IPS-15b (cell line): ENCODE measurements at regions not wholly inside any gene's neighbourhood (a gene's known extent, or its start where the extent isn't known, plus 50 kb on each side); places are given as distances from the start of the nearest gene placed in this dataset.

Experiments used
- H3K27me3 ChIP-seq: one replicate; pipeline ENCODE4 v1.6.1; 2013; ENCODE audit warnings: low read length; ENCODE audit not compliant: control insufficient read depth, insufficient read depth
- H3K36me3 ChIP-seq: one replicate; pipeline ENCODE4 v1.6.1; 2013; ENCODE audit warnings: low read length; ENCODE audit not compliant: control insufficient read depth, insufficient read depth
- H3K4me1 ChIP-seq: one replicate; pipeline ENCODE4 v1.6.1; 2013; ENCODE audit warnings: mild to moderate bottlenecking, low read length; ENCODE audit not compliant: control insufficient read depth, insufficient read depth
- H3K4me3 ChIP-seq: one replicate; pipeline ENCODE4 v1.5.1; 2013; ENCODE audit warnings: low read depth, low read length
- H3K9ac ChIP-seq: one replicate; pipeline ENCODE4 v1.6.1; 2013; ENCODE audit warnings: low read depth, mild to moderate bottlenecking, low read length
- H3K9me3 ChIP-seq: one replicate; pipeline ENCODE4 v1.6.1; 2013; ENCODE audit warnings: mild to moderate bottlenecking, low read length; ENCODE audit not compliant: control insufficient read depth, insufficient read depth

DNA sequence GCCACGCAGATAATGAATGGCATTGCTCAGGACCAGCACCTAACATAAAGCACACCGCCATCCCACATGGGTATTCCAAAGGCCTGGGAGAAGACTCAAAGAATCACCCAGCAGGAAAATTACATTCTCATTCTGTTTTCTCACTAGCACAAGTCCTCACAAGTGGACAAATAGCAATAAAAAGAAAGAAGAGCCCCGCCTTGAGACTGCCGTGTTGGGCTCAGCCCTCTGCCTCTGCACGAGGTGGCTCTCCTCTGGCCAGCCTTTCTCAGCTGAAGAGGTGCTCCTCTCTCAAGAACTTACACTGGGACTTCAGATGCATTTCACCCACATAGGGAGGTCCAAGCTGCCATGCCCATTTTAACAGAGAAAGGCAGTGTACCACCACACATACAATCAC, 207.5 kb downstream of the SPTSSA start:
- no peaks in the 10 kb centered on the region for H3K27me3 ChIP-seq
- H3K36me3 ChIP-seq: no peaks in the 10 kb centered on the region
- no peak overlapping the region for H3K4me3 ChIP-seq
- H3K4me1 ChIP-seq: no peaks in the 10 kb centered on the region
- no peak overlapping the region for H3K9ac ChIP-seq
- H3K9me3 ChIP-seq: no peaks in the 10 kb centered on the region

DNA sequence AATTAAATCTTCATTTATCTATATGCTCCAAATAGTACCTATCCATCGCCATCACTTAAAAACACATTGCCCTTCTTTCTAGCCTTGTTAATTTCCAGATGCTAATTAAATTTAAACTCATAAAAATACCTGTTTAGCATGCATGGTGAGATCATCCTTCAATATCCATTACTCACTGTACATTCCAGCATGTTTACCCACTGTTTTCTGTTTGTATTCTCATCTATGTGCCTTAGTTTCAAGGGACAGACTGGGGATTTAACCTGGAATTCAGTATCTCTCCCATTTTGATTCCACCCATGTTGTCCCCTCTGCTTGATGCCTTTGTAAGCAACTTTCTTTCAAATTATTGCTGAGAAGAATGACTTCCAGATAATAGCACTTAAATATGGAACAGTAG, 208.0 kb downstream of the SPTSSA start:
- no peaks in the 10 kb centered on the region for H3K36me3 ChIP-seq
- no peaks in the 10 kb centered on the region for H3K9me3 ChIP-seq
- no peak overlapping the region for H3K9ac ChIP-seq
- no peaks in the 10 kb centered on the region for H3K4me1 ChIP-seq
- no peak overlapping the region for H3K4me3 ChIP-seq
- no peaks in the 10 kb centered on the region for H3K27me3 ChIP-seq

DNA sequence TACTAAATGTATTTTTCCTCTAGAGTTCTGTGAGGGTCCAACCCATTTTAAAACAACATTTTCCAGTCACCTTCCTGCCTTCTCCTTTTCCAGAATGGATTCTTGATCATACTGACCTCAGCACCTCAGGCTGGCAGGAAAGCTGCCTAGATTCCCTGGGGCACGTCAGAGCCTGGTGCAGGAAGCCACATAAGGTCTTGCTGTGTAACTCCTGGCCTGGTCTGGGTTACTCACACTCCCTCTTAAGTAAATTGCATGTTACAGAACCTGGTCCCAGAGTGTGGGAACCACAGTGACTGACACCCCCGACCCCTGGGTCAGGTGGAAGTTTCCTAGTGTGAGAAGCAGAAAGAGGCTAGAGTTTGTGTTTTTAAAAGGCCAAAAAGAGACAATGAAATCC, 209.8 kb downstream of the SPTSSA start:
- Histone ChIP-seq H3K4me1 (no peaks in the 10 kb centered on the region), H3K27me3 (no peaks in the 10 kb centered on the region), H3K36me3 (no peaks in the 10 kb centered on the region), H3K9me3 (no peaks in the 10 kb centered on the region), H3K4me3 (no peak overlapping the region), H3K9ac (no peak overlapping the region)

DNA sequence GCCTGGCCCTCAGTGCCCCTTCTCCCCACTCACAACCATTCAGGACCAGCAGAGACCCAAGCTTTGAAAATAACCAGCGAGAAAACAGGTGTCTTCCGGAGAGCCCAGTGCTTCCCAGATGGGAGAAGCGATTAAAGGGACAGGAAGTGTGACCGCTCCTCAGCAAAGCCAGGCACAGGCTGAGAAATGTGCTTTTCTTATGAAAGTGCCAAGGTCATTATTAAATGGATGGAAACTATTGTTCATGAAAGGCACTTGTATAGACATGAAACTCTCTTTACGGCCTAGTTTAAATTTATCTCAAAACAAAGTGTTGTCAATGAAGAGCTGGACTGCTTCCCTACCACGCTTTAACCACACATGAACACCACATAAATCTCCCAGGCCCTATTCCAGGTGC, 210.4 kb downstream of the SPTSSA start:
- no peaks in the 10 kb centered on the region for H3K27me3 ChIP-seq
- no peaks in the 10 kb centered on the region for H3K4me1 ChIP-seq
- no peaks in the 10 kb centered on the region for H3K9me3 ChIP-seq
- no peaks in the 10 kb centered on the region for H3K36me3 ChIP-seq
- H3K9ac ChIP-seq: no peak overlapping the region
- H3K4me3 ChIP-seq: no peak overlapping the region

DNA sequence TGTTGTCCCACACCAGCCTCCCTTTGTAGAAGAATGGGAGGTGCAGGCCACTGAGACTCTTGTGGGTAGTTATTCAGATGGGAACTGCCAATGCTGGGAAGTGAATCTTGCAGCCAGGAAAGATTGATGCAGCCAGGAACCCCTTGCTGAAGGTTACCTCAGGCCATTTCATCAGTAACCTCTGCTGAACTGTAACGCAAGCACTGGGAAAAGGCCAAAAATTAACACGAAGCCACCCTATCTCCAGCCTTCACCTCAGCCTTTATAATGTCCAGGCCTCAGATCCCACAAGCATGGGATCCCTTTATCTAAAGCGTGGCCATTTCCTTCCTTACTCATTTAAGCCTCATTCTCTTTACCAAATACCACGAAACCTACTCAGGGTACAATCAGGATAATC, 211.1 kb downstream of the SPTSSA start:
- Histone ChIP-seq H3K4me3 (no peak overlapping the region), H3K36me3 (no peaks in the 10 kb centered on the region), H3K27me3 (no peaks in the 10 kb centered on the region), H3K9ac (no peak overlapping the region), H3K4me1 (no peaks in the 10 kb centered on the region), H3K9me3 (no peaks in the 10 kb centered on the region)

DNA sequence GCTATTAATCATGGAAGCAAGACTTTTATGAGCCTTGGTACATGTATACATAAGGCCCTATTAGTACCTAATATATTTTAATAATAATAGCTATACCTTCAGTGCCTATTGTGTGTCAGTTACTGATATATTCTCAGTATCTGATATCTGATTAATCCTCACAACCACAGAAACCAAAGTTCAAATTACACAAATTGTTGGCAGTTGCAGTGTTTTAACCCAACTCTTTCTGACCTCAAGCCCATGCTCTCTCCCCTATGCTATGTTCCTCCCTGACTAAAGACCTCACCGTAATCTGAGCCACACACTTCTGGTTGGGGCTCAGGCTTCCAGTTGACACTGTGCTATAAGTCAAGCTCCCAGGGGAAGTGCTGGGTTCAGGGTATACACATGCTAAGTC, 214.4 kb downstream of the SPTSSA start:
- H3K4me3 ChIP-seq: no peak overlapping the region
- H3K9me3 ChIP-seq: no peaks in the 10 kb centered on the region
- H3K9ac ChIP-seq: no peak overlapping the region
- H3K4me1 ChIP-seq: no peaks in the 10 kb centered on the region
- no peaks in the 10 kb centered on the region for H3K36me3 ChIP-seq
- H3K27me3 ChIP-seq: no peaks in the 10 kb centered on the region

DNA sequence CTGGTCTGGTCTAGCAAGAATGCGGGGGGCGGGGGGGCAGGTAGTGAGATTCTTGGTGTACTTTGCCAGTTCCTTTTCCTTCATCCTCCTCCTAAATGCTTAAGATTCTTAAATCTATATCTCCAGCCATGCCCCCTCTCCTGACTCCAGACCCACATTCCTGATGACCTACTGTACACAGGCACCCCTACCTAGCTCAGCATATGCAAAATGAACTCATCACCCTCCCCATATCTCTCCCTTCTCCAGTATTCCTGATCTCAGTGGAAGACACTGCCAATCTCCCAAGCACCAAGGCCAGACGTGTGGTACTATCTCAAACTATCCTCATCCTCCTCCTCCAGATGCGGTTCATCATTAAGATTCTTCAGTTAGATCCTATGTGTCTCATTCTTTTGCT, 215.8 kb downstream of the SPTSSA start:
- no peak overlapping the region for H3K9ac ChIP-seq

DNA sequence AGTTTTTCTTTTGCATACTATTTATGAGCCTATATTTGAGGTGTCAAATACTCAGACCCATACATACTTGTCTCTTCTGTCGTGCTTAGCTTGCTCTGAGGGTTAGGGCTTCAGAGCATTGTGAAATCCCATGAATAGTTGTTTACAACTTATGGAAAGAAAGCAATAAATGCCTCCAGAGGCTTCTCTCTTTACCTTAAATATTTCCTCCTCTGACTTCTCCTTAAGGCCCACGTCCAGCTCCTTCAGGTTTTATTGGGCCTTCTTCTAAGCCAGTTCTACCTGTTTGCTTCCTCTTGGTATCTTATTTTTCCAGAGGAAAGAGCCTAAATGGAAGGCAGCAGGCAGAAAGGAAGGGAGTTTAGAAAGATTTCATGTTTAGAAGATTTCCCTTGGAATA, 218.6 kb downstream of the SPTSSA start:
- Histone ChIP-seq H3K27me3 (no peaks in the 10 kb centered on the region), H3K36me3 (no peaks in the 10 kb centered on the region), H3K9ac (no peak overlapping the region)

More for the DNA sequence above, 215.8 kb downstream of the SPTSSA start:
- H3K4me1 ChIP-seq: no peaks in the 10 kb centered on the region
- H3K4me3 ChIP-seq: no peak overlapping the region
- no peaks in the 10 kb centered on the region for H3K36me3 ChIP-seq
- H3K27me3 ChIP-seq: no peaks in the 10 kb centered on the region
- no peaks in the 10 kb centered on the region for H3K9me3 ChIP-seq

DNA sequence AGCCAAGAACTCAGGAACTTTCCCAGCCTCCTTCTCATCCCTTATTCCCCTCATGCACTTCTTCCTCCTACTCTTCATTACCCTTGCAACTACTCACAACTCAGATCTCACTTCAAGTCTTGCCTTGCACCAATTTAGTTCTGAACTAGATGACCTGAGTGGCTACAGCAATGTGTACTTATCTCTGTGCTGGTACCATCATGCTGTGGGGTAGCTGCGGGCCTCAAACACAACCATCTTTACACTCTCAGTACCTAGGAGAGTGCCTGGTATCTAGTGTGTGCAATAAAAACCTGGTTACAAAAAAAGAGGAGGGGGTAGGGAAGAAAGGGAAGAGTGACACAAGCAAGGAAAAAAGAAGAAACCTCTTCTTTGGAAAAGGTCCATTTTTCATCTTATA, 219.0 kb downstream of the SPTSSA start:
- H3K9me3 ChIP-seq: no peaks in the 10 kb centered on the region
- no peak overlapping the region for H3K4me3 ChIP-seq
- H3K36me3 ChIP-seq: no peaks in the 10 kb centered on the region
- no peaks in the 10 kb centered on the region for H3K4me1 ChIP-seq
- no peaks in the 10 kb centered on the region for H3K27me3 ChIP-seq
- H3K9ac ChIP-seq: no peak overlapping the region

More for the DNA sequence above, 218.6 kb downstream of the SPTSSA start:
- H3K9me3 ChIP-seq: no peaks in the 10 kb centered on the region
- H3K4me1 ChIP-seq: no peaks in the 10 kb centered on the region
- H3K4me3 ChIP-seq: no peak overlapping the region

DNA sequence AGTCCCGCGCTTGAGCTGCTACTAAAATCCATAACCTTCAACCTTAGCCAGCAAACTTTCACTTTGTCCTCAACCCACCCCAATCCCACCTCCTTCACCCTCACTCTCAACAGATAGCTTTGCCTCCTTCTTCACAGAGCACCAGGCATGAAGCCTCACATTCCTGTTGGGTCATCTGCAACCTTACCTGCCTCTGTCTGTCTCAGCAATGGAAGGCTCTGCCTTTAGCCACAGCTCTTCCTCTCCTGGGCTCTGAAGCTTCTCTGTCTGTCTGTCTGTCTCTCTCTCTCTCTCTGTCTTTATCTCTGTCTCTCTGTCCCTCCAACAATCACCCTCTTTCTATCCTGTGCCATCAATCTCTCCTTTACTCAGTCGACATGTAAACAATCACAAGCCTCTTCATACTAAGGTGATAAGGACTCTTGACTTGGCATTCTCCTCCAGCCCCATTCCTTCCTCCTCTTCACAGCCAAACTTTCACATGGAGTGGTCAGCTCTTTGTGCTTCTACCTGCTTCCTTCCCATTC, 220.8 kb downstream of the SPTSSA start:
- no peaks in the 10 kb centered on the region for H3K27me3 ChIP-seq

DNA sequence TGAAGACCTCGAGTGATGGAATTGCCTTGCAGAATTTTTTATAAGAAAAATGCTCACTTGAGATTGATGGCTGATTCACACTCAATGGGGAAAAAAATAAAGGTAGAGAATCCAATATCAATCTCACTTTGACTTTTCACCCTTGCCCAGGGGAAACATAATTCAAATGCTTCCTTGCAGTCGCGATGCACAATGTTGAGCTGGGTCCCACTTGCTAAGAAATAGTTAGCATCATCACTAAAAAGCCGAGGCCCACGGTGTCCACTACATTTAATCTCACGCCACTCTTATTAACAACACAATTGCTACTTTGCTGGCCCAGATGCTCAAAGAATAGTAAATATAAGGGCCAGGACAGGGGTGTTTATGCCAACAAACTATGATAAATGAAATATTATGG, 223.4 kb downstream of the SPTSSA start:
- no peaks in the 10 kb centered on the region for H3K36me3 ChIP-seq
- no peak overlapping the region for H3K4me3 ChIP-seq
- H3K27me3 ChIP-seq: no peaks in the 10 kb centered on the region
- no peak overlapping the region for H3K9ac ChIP-seq
- H3K4me1 ChIP-seq: no peaks in the 10 kb centered on the region
- no peaks in the 10 kb centered on the region for H3K9me3 ChIP-seq

More for the DNA sequence above, 220.8 kb downstream of the SPTSSA start:
- H3K36me3 ChIP-seq: no peaks in the 10 kb centered on the region
- no peaks in the 10 kb centered on the region for H3K4me1 ChIP-seq
- no peak overlapping the region for H3K4me3 ChIP-seq
- H3K9ac ChIP-seq: no peak overlapping the region
- H3K9me3 ChIP-seq: no peaks in the 10 kb centered on the region

DNA sequence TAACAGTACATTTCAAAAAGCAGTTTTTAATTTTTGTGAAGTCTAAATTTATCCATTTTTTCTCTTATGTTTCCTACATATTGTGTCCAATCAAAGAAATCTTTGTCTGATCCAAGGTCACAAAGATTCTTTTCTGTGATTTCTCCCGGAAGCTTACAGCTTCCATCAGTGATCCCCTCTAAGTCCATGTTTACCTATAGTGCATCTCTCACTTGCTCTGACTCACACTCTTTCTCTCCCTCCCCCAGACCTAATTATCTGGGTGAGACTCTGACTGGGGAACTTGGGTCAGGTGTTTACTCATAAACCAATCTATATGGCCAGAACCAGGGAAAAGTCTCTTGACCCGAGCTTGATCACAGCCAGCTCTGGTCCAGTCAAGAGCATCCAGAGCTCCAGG, 224.4 kb downstream of the SPTSSA start:
- no peak overlapping the region for H3K4me3 ChIP-seq
- no peaks in the 10 kb centered on the region for H3K4me1 ChIP-seq
- no peaks in the 10 kb centered on the region for H3K36me3 ChIP-seq
- no peak overlapping the region for H3K9ac ChIP-seq
- no peaks in the 10 kb centered on the region for H3K9me3 ChIP-seq
- H3K27me3 ChIP-seq: no peaks in the 10 kb centered on the region

DNA sequence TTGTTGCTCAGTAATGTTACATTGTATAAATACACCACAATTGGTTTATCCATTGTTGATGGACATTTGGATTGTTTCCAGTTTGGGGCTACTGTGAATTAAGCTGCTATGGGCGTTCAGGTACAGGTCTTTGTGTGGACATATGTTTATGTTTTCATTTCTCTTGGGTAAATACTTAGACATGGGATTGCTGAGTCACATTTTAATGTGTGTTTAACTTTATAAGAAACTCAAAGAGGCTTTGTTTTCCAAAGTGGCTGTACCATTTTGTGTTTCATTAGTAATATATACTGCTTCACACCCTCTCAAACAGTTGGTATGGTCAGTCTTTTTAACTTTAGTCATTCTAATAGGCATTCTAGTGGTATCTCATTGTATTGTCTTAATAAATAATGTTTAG, 225.0 kb downstream of the SPTSSA start:
- Histone ChIP-seq H3K27me3 (no peaks in the 10 kb centered on the region), H3K9ac (no peak overlapping the region), H3K36me3 (no peaks in the 10 kb centered on the region), H3K9me3 (no peaks in the 10 kb centered on the region), H3K4me1 (no peaks in the 10 kb centered on the region), H3K4me3 (no peak overlapping the region)
